ENCODE measurements at regions not wholly inside any gene's neighbourhood (a gene's known extent, or its start where the extent isn't known, plus 50 kb on each side); places are given as distances from the start of the nearest gene placed in this dataset.
A peak's percentile ranks its signal among the peaks of the same experiment; 100 is the strongest.
"Not testable (repeated sequence)": the region's sequence is repeated elsewhere in the genome, so short reads cannot be mapped to it uniquely, and the experiment has no call there.

- no peak for DNase-seq
Measured at GRCh38 chr11:101741479-101742175, 157.8 kb upstream of the TRPC6 start.

GRCh38 chr11:101741061-101741460 lies 157.3 kb upstream of the TRPC6 start:
- DNase-seq = no peak

- DNase-seq = no peak
Measured at GRCh38 chr11:101738452-101738851, 154.6 kb upstream of the TRPC6 start.

- no peak for DNase-seq
Measured at GRCh38 chr11:101729406-101730078, 145.7 kb upstream of the TRPC6 start.

GRCh38 chr11:101727451-101727850 lies 143.6 kb upstream of the TRPC6 start:
- no peak for DNase-seq

- no peak for DNase-seq
Measured at GRCh38 chr11:101726988-101727387, 143.2 kb upstream of the TRPC6 start.

- no peak for DNase-seq
Measured at GRCh38 chr11:101723371-101723770, 139.6 kb upstream of the TRPC6 start.

GRCh38 chr11:101721270-101721669 lies 137.5 kb upstream of the TRPC6 start:
- no peak for DNase-seq

- no peak for DNase-seq
Measured at GRCh38 chr11:101718402-101718801, 134.6 kb upstream of the TRPC6 start.

- no peak for DNase-seq
Measured at GRCh38 chr11:101717619-101718018, 133.8 kb upstream of the TRPC6 start.

- no peak for DNase-seq
Measured at GRCh38 chr11:101715281-101715680, 131.5 kb upstream of the TRPC6 start.

GRCh38 chr11:101707477-101707876 lies 123.7 kb upstream of the TRPC6 start:
- DNase-seq = no peak

- DNase-seq = no peak
Measured at GRCh38 chr11:101706541-101706940, 122.7 kb upstream of the TRPC6 start.

- peak; percentile 15 for DNase-seq
Measured at GRCh38 chr11:101705972-101706371, 122.2 kb upstream of the TRPC6 start.

- not testable (repeated sequence) for DNase-seq
Measured at GRCh38 chr11:101694869-101695268, 111.1 kb upstream of the TRPC6 start.

- no peak for DNase-seq
Measured at GRCh38 chr11:101692980-101693379, 109.2 kb upstream of the TRPC6 start.

- peak; percentile 15 for DNase-seq
Measured at GRCh38 chr11:101686514-101686913, 102.7 kb upstream of the TRPC6 start.

GRCh38 chr11:101668236-101668635 lies 84.4 kb upstream of the TRPC6 start:
- DNase-seq = peak; percentile 61

GRCh38 chr11:101666916-101667315 lies 83.1 kb upstream of the TRPC6 start:
- no peak for DNase-seq

GRCh38 chr11:101661559-101661958 lies 77.8 kb upstream of the TRPC6 start:
- no peak for DNase-seq

All from eye (tissue), 1 donor.